Epidermal melanocyte (primary cell): ENCODE measurements at regions not wholly inside any gene's neighbourhood (a gene's known extent, or its start where the extent isn't known, plus 50 kb on each side); places are given as distances from the start of the nearest gene placed in this dataset.

ENCODE experiments used
- DNase-seq: peaks from one replicate; pipeline ENCODE4 v3.0.0; 2011; ENCODE audit warnings: low spot score; ENCODE audit not compliant: insufficient read length

GRCh38 chr4:14428125-14428524 lies 574.2 kb upstream of the CPEB2 start:
- no peak for DNase-seq

DNA sequence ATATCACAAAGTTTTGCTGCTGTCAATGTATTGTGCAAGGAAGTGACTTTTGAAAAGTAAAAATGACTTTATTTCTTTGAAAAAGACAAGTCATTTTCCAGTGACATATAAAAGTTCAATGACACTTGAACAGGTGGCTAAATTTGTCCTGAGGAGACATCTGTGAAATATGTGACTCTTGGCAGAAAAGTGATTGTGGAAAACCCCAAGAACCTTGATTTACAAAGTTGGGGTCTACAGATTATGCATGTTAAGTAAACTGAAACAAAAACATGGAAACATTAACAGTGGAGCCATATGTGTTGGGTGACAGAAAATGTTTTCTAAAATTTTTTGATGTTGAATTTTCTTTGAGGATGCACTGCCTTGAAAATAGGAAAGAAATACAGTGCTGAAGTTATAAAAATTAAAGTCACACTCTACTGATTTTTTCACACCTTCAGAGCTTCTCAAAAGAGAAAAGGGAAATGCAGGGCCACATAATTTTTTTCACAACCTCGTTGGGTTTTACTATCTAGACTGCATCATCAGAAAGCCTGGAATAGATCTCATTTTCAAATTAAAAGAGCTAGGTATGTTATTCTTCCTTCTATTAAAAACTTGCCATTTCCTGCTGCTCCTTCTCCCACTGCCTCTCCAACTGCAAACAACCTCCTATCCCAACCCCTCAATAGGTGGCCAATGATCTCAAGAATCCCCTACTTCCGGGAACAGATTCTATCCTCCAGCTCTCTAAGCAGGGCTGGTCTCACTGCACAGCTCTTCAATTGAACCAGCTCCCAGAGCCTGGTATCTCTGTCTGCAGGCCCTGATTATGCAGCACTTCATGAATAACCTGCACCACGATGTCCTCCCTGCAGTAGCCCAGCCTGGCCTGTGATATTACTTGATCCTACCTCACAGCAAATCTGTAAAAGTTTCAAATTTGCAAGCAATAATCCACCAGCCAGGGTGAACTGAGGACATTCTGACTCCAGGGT lies 570.8 kb upstream of the CPEB2 start:
- no peak for DNase-seq

- DNase-seq = no peak
Observed at GRCh38 chr4:14434483-14434882, 567.8 kb upstream of the CPEB2 start.

DNA sequence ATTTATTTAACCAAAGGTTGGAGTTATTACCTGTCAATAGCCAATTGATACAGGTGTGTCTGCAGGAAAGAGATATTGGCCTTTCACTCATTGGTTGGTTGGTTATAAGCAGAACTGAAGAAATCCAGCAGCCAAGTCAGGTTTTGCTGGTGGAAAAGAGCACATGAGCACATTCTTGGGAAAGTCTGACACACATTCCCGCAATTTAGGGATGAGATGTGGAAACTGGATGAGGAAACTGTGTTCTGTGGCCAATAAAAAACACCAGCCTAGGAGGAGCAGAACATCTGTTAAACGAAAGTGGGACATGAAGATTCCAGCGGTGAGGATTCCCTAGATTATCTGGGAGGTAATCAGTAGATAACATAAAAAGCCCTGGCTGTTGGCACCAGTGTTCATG lies 567.4 kb upstream of the CPEB2 start:
- no peak for DNase-seq

DNA sequence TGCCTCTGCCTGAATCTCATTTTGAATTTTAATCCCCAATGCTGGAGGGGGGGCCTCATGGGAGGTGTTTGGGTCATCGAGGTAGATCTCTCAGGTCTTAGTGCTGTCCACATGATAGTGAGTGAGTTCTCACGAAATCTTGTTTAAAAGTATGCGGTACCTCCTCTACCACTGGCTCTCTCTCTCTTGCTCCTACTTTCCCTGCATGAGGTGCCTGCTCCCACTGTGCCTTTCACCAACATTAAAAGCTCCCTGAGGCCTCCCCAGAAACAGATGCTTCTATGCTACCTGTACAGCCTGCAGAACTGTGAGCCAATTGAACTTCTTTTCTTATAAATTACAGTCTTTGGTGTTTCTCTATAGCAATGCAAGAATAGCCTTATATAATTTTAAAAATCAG lies 560.7 kb upstream of the CPEB2 start:
- DNase-seq = no peak

DNA sequence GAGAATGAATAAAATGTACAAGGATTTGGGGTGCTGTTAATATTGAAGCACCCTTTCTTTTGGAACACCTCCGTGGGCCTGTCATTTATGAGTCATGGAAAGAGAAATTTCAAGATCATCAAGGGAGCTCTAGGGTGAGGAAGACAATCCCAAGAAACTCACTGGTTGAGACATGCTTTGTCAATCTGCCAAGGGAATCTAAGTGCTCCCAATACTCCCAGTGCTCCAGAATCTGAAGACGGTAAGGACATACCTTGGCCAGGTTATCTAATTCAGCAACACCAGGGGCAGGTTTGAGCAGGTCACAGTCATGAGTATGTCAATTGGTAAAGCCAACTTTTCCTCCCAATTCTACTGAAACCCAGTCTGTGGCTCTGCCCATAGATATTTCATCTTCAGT lies 556.4 kb upstream of the CPEB2 start:
- no peak for DNase-seq

GRCh38 chr4:14446311-14446710 lies 556.0 kb upstream of the CPEB2 start:
- peak; percentile 40 for DNase-seq

DNA sequence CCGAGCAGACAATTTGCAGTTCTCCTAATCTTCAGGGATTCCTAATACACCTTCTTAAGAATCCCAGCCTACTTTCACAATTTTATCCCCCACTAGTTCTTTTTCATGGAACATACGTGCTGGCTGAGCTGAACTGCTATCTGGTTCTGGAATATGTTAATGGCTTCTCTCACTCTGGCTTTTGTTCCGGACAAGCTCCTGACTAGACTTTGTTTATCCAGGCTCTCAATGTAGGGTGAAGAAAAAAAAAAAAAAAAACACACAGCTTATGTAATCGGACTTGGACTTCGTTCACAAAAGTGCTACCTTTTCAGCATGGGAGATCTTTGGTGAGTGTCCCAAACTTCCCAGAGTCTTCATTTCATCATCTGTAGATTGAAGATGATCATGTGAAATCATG lies 555.4 kb upstream of the CPEB2 start:
- DNase-seq = no peak

DNA sequence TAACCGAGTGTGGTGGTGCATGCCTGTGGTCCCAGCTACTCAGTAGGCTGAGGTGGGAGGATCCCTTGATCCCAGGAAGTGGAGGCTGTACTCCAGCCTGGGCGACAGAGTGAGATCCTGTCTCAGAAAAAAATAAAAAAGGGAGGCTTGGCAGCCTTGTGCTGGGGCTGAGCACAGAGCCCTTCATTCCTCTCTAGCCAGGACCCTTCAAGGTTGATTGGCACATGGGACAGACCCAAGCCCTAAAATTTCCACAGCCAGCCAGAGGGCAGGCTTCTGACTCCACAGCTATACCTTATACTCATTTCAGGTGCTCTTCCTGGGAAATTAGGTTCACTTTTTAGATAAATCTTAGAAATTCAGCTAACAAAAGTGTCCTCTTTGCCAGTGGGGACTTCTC lies 553.0 kb upstream of the CPEB2 start:
- DNase-seq = no peak

DNA sequence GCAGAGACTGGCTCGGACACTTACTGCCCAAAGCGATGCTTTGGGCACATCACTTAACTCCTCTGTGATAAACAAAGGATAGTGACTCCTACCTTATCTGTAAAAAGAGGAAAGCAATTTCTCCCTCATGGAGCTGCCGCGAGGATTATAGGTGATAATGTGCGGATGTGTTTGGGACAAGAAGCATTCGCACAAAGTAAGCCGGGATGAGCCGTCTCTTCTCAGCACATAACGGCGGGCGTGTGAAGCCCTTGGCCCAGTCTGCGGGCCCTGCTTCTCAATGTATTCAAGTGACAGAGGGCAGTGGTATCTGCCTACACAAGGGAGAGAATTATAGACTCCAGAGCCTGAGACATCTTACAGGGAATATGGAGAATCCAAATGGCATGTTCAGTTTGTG lies 550.3 kb upstream of the CPEB2 start:
- no peak for DNase-seq

- no peak for DNase-seq
Observed at GRCh38 chr4:14452764-14453163, 549.5 kb upstream of the CPEB2 start.

DNA sequence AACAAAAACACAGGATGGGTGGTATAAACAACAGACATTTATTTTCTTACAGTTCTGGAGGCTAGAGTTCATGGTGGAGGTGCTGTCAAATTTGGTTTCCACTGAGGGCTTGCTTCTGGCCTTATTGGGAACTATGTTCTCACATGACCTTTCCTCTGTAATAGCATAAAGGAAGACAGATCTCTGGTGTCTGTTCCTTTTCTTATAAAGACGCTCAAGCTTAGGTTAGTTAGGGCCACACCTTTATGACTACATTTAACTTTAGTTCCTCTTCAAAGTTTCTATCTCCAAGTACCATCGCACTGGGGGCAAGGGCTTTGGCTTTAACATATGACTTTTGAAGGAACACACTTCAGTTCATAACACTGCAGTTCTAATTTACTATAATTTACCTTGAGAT lies 543.8 kb upstream of the CPEB2 start:
- DNase-seq = no peak

GRCh38 chr4:14465057-14465456 lies 537.2 kb upstream of the CPEB2 start:
- no peak for DNase-seq

DNA sequence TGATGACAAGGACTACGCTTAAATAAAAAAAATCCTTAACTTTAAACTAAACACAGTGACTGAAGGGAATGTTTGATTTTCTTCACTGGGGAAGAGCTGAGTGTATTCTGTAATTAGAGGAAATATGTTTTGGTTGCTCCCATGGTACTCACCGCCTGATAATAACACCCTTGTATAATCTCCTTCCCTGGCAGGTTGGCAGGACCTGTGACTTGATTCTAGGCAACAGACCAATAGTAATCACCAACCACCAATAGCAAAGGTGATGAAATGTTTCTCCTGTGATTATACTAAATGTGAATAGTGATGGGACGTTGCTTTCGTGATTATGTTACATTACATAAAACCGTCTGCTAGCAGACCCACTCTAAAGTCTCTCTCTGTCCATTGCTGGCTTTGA lies 536.8 kb upstream of the CPEB2 start:
- no peak for DNase-seq

DNA sequence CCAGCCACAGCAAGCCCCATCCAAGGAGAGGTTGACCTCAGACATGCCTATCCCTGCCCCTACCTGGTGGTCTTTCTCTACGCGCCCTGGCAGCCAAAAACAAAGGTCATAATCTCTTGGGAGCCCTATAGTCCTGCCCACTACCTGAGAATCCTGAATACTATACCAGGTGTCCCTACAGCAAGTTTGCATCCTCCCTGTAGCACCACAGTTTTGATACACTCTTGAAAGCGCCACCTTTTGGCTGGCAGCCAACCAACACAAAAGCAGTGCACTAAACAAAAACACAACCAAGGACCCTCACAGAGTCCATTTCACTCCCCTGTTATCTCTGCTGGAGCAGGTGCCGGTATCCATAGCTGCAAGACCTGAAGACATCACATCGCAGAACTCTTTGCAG lies 523.8 kb upstream of the CPEB2 start:
- no peak for DNase-seq

- no peak for DNase-seq
Observed at GRCh38 chr4:14496408-14496807, 505.9 kb upstream of the CPEB2 start.

DNA sequence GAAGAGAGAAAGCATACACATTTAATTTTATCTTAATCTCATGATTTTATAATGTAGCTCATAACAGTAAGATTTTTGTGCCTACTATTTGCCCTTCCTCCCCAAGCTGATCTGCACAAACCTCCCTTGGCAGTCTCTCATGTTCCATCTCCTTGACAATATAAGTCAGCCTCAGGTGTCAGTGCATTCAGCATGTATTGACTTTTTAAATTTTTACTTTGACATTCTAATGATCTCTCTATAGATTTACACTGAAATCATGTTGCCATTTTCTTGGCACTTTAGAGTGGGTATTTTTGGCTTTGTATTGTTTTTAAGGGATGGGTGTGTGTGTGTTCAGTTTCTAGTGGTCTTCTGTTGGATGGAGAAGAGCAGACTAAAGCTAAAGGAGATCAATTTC lies 505.3 kb upstream of the CPEB2 start:
- no peak for DNase-seq

- no peak for DNase-seq
Observed at GRCh38 chr4:14504162-14504561, 498.1 kb upstream of the CPEB2 start.

GRCh38 chr4:14513471-14513870 lies 488.8 kb upstream of the CPEB2 start:
- no peak for DNase-seq

- DNase-seq = no peak
Observed at GRCh38 chr4:14515556-14515955, 486.7 kb upstream of the CPEB2 start.

- DNase-seq = no peak
Observed at GRCh38 chr4:14518136-14518535, 484.1 kb upstream of the CPEB2 start.

GRCh38 chr4:14520171-14520570 lies 482.1 kb upstream of the CPEB2 start:
- no peak for DNase-seq

- no peak for DNase-seq
Observed at GRCh38 chr4:14524276-14524675, 478.0 kb upstream of the CPEB2 start.
